Activated CD4-positive, alpha-beta memory T cell treated with anti-CD3 and anti-CD28 coated beads, Interleukin-2, amount 10 ng/mL, durations not matched to agents 7 days and 5 days (primary cell): ENCODE measurements at regions not wholly inside any gene's neighbourhood (a gene's known extent, or its start where the extent isn't known, plus 50 kb on each side); places are given as distances from the start of the nearest gene placed in this dataset.
"Not testable (repeated sequence)": the region's sequence is repeated elsewhere in the genome, so short reads cannot be mapped to it uniquely, and the experiment has no call there.

ENCODE experiments used
- CTCF ChIA-PET: fragments of 350-600 bp; sonication (Branson Sonifier 250); formaldehyde crosslinking; loops from one replicate; lab custom pipeline; 2021; ENCODE audit warnings: antibody characterized with exemption, inconsistent platforms; lab: Charles Lee
- POLR2A ChIA-PET: fragments of 350-600 bp; sonication (Branson Sonifier 250); formaldehyde crosslinking; loops from one replicate; lab custom pipeline; 2021; ENCODE audit warnings: antibody characterized with exemption; lab: Charles Lee
- DNase-seq: peaks from one replicate; pipeline ENCODE4 v3.0.0-alpha.2; 2020
- H3K27ac Mint-ChIP-seq: one replicate; pipeline ENCODE4 v1.8.0; 2021; ENCODE audit warnings: mild to moderate bottlenecking, mixed read lengths
- H3K27me3 Mint-ChIP-seq: one replicate; pipeline ENCODE4 v1.8.0; 2021; ENCODE audit warnings: mixed read lengths
- H3K36me3 Mint-ChIP-seq: one replicate; pipeline ENCODE4 v1.8.0; 2021; ENCODE audit warnings: low read depth, mixed read lengths
- H3K4me1 Mint-ChIP-seq: one replicate; pipeline ENCODE4 v1.8.0; 2021; ENCODE audit warnings: mixed read lengths
- H3K4me3 Mint-ChIP-seq: one replicate; pipeline ENCODE4 v1.8.0; 2021; ENCODE audit warnings: mild to moderate bottlenecking, mixed read lengths
- H3K9me3 Mint-ChIP-seq: one replicate; pipeline ENCODE4 v1.8.0; 2021; ENCODE audit warnings: mixed read lengths

- POLR2A ChIA-PET: no interaction called here
- H3K27me3 Mint-ChIP-seq: no peaks in the 10 kb centered on the region
- peaks cover 15% of the 10 kb centered on the region for H3K4me1 Mint-ChIP-seq
- H3K4me3 Mint-ChIP-seq: no peak overlapping the region
- no peak overlapping the region for H3K27ac Mint-ChIP-seq
- H3K9me3 Mint-ChIP-seq: peaks cover 4% of the 10 kb centered on the region
- no peak for DNase-seq
- CTCF ChIA-PET: no interaction called here
- H3K36me3 Mint-ChIP-seq: no peaks in the 10 kb centered on the region
Observed at GRCh38 chr5:96176022-96176421, 214.4 kb upstream of the ELL2 start.

DNA sequence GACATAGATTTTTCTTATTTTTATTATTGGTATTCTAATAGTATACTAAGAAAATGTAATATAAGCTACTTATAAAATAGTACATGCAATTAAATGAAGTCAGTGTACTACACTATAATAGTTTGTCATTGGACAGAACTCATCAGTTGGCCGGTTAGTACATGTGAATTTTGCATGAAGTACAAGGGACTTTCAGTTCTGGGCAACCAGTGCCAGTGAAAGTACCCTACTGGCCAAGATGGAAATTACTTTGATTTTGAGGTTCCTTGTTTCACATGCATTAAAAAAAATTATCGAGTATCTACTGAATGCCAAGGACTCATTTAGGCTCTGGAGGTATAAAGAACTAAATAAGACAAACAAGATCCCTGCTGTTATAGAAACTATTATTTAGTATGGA is 213.4 kb upstream of the ELL2 start:
- CTCF ChIA-PET: no interaction called here
- Mint-ChIP-seq H3K36me3 (no peaks in the 10 kb centered on the region), H3K4me1 (peaks cover 15% of the 10 kb centered on the region), H3K27ac (no peak overlapping the region), H3K9me3 (peaks cover 4% of the 10 kb centered on the region), H3K4me3 (no peak overlapping the region), H3K27me3 (no peaks in the 10 kb centered on the region)
- POLR2A ChIA-PET: no interaction called here
- no peak for DNase-seq

GRCh38 chr5:96173366-96173765 is 211.7 kb upstream of the ELL2 start:
- peaks cover 15% of the 10 kb centered on the region for H3K4me1 Mint-ChIP-seq
- POLR2A ChIA-PET: no interaction called here
- no peak overlapping the region for H3K27ac Mint-ChIP-seq
- no peaks in the 10 kb centered on the region for H3K36me3 Mint-ChIP-seq
- no peaks in the 10 kb centered on the region for H3K9me3 Mint-ChIP-seq
- H3K4me3 Mint-ChIP-seq: no peak overlapping the region
- no peaks in the 10 kb centered on the region for H3K27me3 Mint-ChIP-seq
- CTCF ChIA-PET: no interaction called here
- no peak for DNase-seq

- no peak overlapping the region for H3K4me3 Mint-ChIP-seq
- no peaks in the 10 kb centered on the region for H3K36me3 Mint-ChIP-seq
- no peak overlapping the region for H3K27ac Mint-ChIP-seq
- POLR2A ChIA-PET: no interaction called here
- H3K27me3 Mint-ChIP-seq: no peaks in the 10 kb centered on the region
- no peaks in the 10 kb centered on the region for H3K9me3 Mint-ChIP-seq
- peaks cover 9% of the 10 kb centered on the region for H3K4me1 Mint-ChIP-seq
- CTCF ChIA-PET: no interaction called here
- DNase-seq: no peak
Observed at GRCh38 chr5:96172436-96172835, 210.8 kb upstream of the ELL2 start.

DNA sequence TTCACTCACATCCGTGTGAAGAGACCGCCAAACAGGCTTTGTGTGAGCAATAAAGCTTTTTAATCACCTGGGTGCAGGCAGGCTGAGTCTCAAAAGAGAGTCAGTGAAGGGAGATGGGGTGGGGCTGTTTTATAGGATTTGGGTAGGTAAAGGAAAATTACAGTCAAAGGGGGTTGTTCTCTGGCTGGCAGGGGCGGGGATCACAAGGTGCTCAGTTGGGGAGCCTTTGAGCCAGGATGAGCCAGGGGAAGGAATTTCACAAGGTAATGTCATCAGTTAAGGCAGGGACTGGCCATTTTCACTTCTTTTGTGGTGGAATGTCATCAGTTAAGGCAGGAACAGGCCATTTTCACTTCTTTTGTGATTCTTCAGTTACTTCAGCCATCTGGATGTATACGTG is 210.3 kb upstream of the ELL2 start:
- H3K4me1 Mint-ChIP-seq, H3K9me3 Mint-ChIP-seq, H3K36me3 Mint-ChIP-seq, DNase-seq, CTCF ChIA-PET, H3K27me3 Mint-ChIP-seq, H3K27ac Mint-ChIP-seq, H3K4me3 Mint-ChIP-seq, POLR2A ChIA-PET: not testable (repeated sequence)

DNA sequence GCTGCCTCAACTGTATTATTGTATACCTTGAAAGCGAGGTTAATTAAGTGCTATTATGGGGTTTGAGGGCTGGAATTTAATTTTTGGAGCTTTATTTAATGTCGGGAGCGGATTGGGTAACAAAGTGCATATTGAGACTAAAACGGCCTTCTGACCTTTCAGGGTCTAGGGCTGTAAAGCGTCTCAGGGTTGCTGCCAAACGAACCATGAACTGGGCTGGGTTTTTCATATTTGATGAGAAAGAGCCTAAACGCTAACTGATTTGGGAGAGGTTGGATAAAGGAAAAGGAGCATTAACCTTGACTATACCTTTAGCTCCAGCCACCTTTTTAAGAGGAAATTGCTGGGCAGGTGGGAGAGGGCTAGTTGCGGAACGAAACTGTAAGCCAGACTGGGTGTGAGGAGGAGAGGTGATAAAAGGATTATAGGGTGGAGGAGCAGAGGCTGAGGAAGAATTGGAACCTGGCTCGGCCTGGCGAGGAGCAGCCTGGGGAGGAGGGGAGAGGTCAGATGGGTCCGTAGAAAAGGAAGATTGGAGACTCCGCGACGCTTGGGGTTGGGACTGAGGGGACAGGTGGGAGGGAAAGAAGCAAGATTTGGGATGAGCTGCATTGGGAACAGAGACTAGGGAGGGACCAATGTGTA is 209.0 kb upstream of the ELL2 start:
- CTCF ChIA-PET, H3K27ac Mint-ChIP-seq, H3K27me3 Mint-ChIP-seq, H3K4me3 Mint-ChIP-seq, DNase-seq, H3K9me3 Mint-ChIP-seq, H3K4me1 Mint-ChIP-seq, H3K36me3 Mint-ChIP-seq, POLR2A ChIA-PET: not testable (repeated sequence)

GRCh38 chr5:96168833-96169232 is 207.2 kb upstream of the ELL2 start:
- H3K27me3 Mint-ChIP-seq, H3K4me1 Mint-ChIP-seq, H3K36me3 Mint-ChIP-seq, POLR2A ChIA-PET, H3K4me3 Mint-ChIP-seq, H3K9me3 Mint-ChIP-seq, CTCF ChIA-PET, H3K27ac Mint-ChIP-seq, DNase-seq: not testable (repeated sequence)

- Mint-ChIP-seq H3K27ac (no peak overlapping the region), H3K4me1 (peaks cover 6% of the 10 kb centered on the region), H3K4me3 (no peak overlapping the region), H3K27me3 (peaks cover 4% of the 10 kb centered on the region), H3K9me3 (peaks cover 2% of the 10 kb centered on the region), H3K36me3 (no peaks in the 10 kb centered on the region)
- ChIA-PET POLR2A (no interaction called here), CTCF (no interaction called here)
- no peak for DNase-seq
Observed at GRCh38 chr5:96159043-96159442, 197.4 kb upstream of the ELL2 start.

DNA sequence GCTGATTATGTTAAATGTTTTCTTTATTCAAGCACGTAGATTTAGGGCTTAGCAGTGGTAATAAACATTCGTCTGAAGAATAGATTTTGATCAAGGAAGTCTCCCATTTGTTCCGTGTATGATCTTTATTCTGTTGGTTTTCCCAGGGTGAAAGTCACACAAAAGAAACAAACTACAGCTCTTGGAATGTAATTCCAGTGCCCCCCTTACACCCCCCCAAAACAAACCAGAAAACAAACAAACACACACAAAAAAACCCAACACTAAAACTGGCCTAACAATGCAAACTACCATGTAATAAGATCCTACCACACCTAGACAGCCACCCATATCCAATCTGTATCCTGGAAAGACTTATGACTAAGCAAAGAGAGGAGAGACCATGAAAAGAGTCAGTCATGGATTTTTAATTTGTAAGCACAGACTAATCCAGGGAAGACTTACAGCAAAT is 196.2 kb upstream of the ELL2 start:
- peaks cover 2% of the 10 kb centered on the region for H3K9me3 Mint-ChIP-seq
- DNase-seq: no peak
- H3K27ac Mint-ChIP-seq: no peak overlapping the region
- H3K4me1 Mint-ChIP-seq: peaks cover 3% of the 10 kb centered on the region
- ChIA-PET POLR2A (no interaction called here), CTCF (no interaction called here)
- H3K4me3 Mint-ChIP-seq: no peak overlapping the region
- H3K36me3 Mint-ChIP-seq: no peaks in the 10 kb centered on the region
- H3K27me3 Mint-ChIP-seq: peaks cover 4% of the 10 kb centered on the region

DNA sequence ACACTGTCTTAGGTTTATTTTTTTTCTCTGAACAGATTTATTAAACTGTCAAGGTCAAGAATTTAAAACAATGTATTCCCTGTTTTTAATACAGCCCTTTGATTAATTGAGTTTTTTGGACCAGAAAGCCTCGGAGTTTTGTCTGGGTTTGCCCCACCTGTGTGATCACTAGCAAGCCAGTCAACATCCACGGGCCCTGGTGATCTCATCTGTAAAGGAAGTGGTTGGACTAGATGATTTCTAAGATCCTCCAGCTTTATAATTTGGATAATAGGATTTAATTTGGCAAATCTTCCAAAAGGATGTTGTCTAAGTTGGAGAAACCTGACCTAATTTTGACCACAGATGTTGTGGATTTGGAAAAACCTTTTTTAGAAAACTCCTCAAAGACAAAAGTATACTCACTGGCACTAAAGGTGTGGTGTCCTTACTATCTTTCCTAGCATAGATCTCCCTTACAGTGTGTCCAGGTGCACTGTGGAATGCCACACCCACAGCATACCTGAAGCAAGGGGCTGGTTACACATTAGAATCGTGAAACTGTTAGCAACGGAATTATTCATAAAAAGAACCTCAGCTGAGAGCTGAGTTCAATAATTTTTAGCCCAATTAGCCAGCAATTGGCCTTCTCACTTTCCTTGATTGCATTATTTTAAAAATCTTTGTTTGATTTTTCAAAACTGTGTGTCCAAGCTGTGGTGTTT is 195.6 kb upstream of the ELL2 start:
- CTCF ChIA-PET: no interaction called here
- POLR2A ChIA-PET: no interaction called here
- Mint-ChIP-seq H3K4me1 (no peaks in the 10 kb centered on the region), H3K27ac (no peak overlapping the region), H3K4me3 (no peak overlapping the region), H3K27me3 (peaks cover 3% of the 10 kb centered on the region), H3K9me3 (peaks cover 2% of the 10 kb centered on the region), H3K36me3 (no peaks in the 10 kb centered on the region)
- DNase-seq: no peak

DNA sequence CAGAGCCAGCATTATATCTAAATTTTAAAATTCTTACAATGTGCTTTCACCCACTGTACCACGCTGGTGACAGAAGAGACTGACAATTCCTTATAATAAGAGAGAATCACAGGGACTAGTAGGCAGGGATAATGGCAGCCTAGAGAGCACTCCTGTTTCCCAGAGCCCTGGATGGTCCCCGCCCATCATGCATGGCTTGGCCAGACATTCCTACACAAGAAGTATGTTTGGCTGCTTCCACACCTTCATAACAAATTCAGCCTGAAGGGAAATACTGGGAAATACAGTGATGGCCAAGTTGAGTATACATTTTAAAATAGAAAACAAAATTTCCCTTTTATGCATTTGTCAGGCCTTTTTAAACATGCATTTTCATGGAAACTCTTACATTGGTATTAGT is 193.5 kb upstream of the ELL2 start:
- Mint-ChIP-seq H3K4me3 (no peak overlapping the region), H3K27ac (no peak overlapping the region), H3K9me3 (peaks cover 1% of the 10 kb centered on the region), H3K4me1 (no peaks in the 10 kb centered on the region), H3K36me3 (no peaks in the 10 kb centered on the region), H3K27me3 (peaks cover 3% of the 10 kb centered on the region)
- ChIA-PET POLR2A (no interaction called here), CTCF (no interaction called here)
- no peak for DNase-seq

GRCh38 chr5:96151891-96152290 is 190.2 kb upstream of the ELL2 start:
- DNase-seq: no peak
- Mint-ChIP-seq H3K9me3 (no peaks in the 10 kb centered on the region), H3K4me3 (no peak overlapping the region), H3K27me3 (no peaks in the 10 kb centered on the region), H3K4me1 (no peaks in the 10 kb centered on the region), H3K27ac (no peak overlapping the region), H3K36me3 (no peaks in the 10 kb centered on the region)
- ChIA-PET CTCF (no interaction called here), POLR2A (no interaction called here)

DNA sequence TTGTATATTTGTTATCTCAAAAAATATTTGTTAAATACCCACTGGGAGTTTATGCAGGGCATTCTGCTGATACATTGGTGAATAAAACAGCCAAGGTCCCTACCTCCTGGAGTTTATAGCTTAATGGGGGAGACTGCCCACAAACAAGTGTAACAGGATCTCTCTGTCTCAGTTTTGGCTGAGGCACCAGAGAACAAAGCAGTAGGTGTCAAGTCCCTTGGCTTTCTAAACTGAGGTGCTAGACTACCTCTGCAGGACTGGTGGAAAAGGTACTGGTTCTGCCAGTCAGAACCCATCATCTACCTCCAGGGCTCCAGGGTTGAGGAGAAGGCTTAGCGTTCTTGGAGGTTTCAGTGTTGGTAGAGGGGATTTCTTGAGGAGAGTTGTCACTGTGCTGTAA is 188.4 kb upstream of the ELL2 start:
- H3K9me3 Mint-ChIP-seq: no peaks in the 10 kb centered on the region
- no peaks in the 10 kb centered on the region for H3K27me3 Mint-ChIP-seq
- peaks cover 4% of the 10 kb centered on the region for H3K4me1 Mint-ChIP-seq
- H3K27ac Mint-ChIP-seq: no peak overlapping the region
- ChIA-PET CTCF (no interaction called here), POLR2A (no interaction called here)
- no peaks in the 10 kb centered on the region for H3K36me3 Mint-ChIP-seq
- no peak overlapping the region for H3K4me3 Mint-ChIP-seq
- DNase-seq: no peak

- Mint-ChIP-seq H3K27me3 (no peaks in the 10 kb centered on the region), H3K27ac (no peak overlapping the region), H3K36me3 (no peaks in the 10 kb centered on the region), H3K9me3 (no peaks in the 10 kb centered on the region), H3K4me1 (peaks cover 4% of the 10 kb centered on the region), H3K4me3 (no peak overlapping the region)
- no peak for DNase-seq
- ChIA-PET POLR2A (no interaction called here), CTCF (no interaction called here)
Observed at GRCh38 chr5:96149546-96149945, 187.9 kb upstream of the ELL2 start.
